Naive thymus-derived CD8-positive, alpha-beta T cell (primary cell): ENCODE measurements at regions not wholly inside any gene's neighbourhood (a gene's known extent, or its start where the extent isn't known, plus 50 kb on each side); places are given as distances from the start of the nearest gene placed in this dataset.
"Not testable (repeated sequence)": the region's sequence is repeated elsewhere in the genome, so short reads cannot be mapped to it uniquely, and the experiment has no call there.

ENCODE experiments used
- ATAC-seq, 2 donors: fragments of 150-1000 bp; cut with Tn5 transposase in 1 of 2; sonication (Bioruptor Pico), chemical (Tn5 transposase) in 1 of 2; 1 replicate in 1 of 2; 2 replicates in 1 of 2; pipeline ENCODE4 v1.10.0; 2021; ENCODE audit warnings: mild to moderate bottlenecking in 2 of 2, moderate library complexity in 2 of 2
- POLR2A ChIA-PET: fragments of 350-600 bp; sonication (Branson Sonifier 250); formaldehyde crosslinking; loops from one replicate; lab custom pipeline; 2021; ENCODE audit warnings: antibody characterized with exemption; lab: Charles Lee
- DNase-seq, 10 donors: peaks; one replicate each; pipeline versions ENCODE4 v3.0.0 to v3.0.0-alpha.2; 2020 to 2022
- H3K27ac Mint-ChIP-seq, 10 donors: one replicate each; pipeline ENCODE4 v1.8.0; 2020 to 2022; ENCODE audit warnings: mild to moderate bottlenecking in 10 of 10, mixed read lengths in 10 of 10, moderate library complexity in 4 of 10, inconsistent platforms in 1 of 10
- H3K27me3 Mint-ChIP-seq, 5 donors: one replicate each; pipeline ENCODE4 v1.8.0; 2021 to 2022; ENCODE audit warnings: mixed read lengths in 5 of 5
- H3K36me3 Mint-ChIP-seq, 3 donors: one replicate each; pipeline ENCODE4 v1.8.0; 2020 to 2022; ENCODE audit warnings: mixed read lengths in 3 of 3, mild to moderate bottlenecking in 2 of 3, inconsistent platforms in 1 of 3
- H3K4me1 Mint-ChIP-seq, 4 donors: one replicate each; pipeline ENCODE4 v1.8.0; 2021 to 2022; ENCODE audit warnings: mixed read lengths in 4 of 4
- H3K4me3 Mint-ChIP-seq, 10 donors: one replicate each; pipeline ENCODE4 v1.8.0; 2020 to 2022; ENCODE audit warnings: mild to moderate bottlenecking in 10 of 10, mixed read lengths in 10 of 10, moderate library complexity in 6 of 10, inconsistent platforms in 1 of 10
- H3K9me3 Mint-ChIP-seq, 9 donors: one replicate each; pipeline ENCODE4 v1.8.0; 2020 to 2022; ENCODE audit warnings: mixed read lengths in 9 of 9, mild to moderate bottlenecking in 3 of 9, inconsistent platforms in 1 of 9, moderate library complexity in 1 of 9

DNA sequence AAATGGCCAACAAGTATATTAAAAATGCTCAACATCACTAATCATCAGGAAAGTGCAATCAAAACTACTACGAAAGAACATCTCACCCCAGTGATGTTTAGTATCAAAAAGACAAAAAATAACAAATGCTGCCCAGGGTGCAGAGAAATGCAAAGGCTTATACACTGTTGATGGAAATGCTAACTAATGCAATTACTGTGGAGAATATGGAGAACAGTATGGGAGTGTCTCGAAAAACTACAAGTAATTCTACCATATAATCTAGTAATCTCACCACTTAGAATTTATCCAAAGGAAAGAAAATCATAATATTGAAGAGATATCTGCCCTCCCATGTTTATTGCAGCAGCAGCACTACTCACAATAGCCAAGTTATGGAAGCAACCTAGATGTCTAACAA, 246.5 kb upstream of the VLDLR start:
- H3K9me3 Mint-ChIP-seq: peaks cover 0 to 26% (median 16%) of the 10 kb centered on the region in 9 donors
- H3K27me3 Mint-ChIP-seq: peaks cover under 1 to 4% (median 2%) of the 10 kb centered on the region in 5 donors
- ATAC-seq: no peak
- no peak overlapping the region for H3K27ac Mint-ChIP-seq
- no peak overlapping the region for H3K4me3 Mint-ChIP-seq
- POLR2A ChIA-PET: no interaction called here
- no peaks in the 10 kb centered on the region for H3K36me3 Mint-ChIP-seq
- DNase-seq: no peak
- no peaks in the 10 kb centered on the region for H3K4me1 Mint-ChIP-seq

GRCh38 chr9:2377117-2377516, 244.5 kb upstream of the VLDLR start:
- no peak for DNase-seq
- no peak for ATAC-seq
- Mint-ChIP-seq H3K36me3 (no peaks in the 10 kb centered on the region), H3K27ac (no peak overlapping the region), H3K9me3 (peaks cover 2 to 26% (median 16%) of the 10 kb centered on the region in 9 donors), H3K4me1 (no peaks in the 10 kb centered on the region), H3K4me3 (no peak overlapping the region), H3K27me3 (peaks cover 1 to 6% (median 5%) of the 10 kb centered on the region in 5 donors)
- POLR2A ChIA-PET: no interaction called here

- H3K4me1 Mint-ChIP-seq: no peaks in the 10 kb centered on the region
- no peaks in the 10 kb centered on the region for H3K36me3 Mint-ChIP-seq
- peaks cover 2 to 20% (median 13%) of the 10 kb centered on the region in 9 donors for H3K9me3 Mint-ChIP-seq
- DNase-seq: no peak
- POLR2A ChIA-PET: interaction anchor here (0.6 kb wide), 1 partner anchor 23 kb away, joined by 6 read pairs; no protein-coding TSS in a partner anchor
- H3K4me3 Mint-ChIP-seq: no peak overlapping the region
- no peak overlapping the region for H3K27ac Mint-ChIP-seq
- H3K27me3 Mint-ChIP-seq: peaks cover 1 to 8% (median 6%) of the 10 kb centered on the region in 5 donors
- no peak for ATAC-seq
Observed at GRCh38 chr9:2377834-2378233, 243.8 kb upstream of the VLDLR start.

DNA sequence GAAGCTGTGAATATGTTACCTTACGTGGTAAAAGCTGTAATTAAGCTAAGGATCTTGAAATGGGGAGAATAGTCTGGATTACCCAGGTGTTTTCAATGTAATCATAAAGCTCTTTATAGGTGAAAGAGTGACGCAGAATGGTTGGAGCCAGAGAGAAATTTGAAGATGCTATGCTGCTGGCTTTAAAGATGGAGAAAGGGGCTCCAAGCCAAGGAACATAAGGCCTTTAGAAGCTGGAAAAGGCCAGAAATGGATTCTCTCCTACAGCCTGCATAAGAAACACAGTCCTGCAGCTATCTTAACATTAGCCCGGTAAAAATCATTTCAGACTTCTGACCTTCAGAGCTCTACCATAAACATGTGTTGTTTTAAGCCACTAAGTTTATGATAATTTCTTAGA, 243.3 kb upstream of the VLDLR start:
- H3K4me1 Mint-ChIP-seq: no peaks in the 10 kb centered on the region
- H3K36me3 Mint-ChIP-seq: no peaks in the 10 kb centered on the region
- H3K9me3 Mint-ChIP-seq: peaks cover 2 to 23% (median 13%) of the 10 kb centered on the region in 9 donors
- ATAC-seq: no peak
- H3K27me3 Mint-ChIP-seq: peaks cover 2 to 12% (median 7%) of the 10 kb centered on the region in 5 donors
- POLR2A ChIA-PET: interaction anchor here (0.6 kb wide), 1 partner anchor 24 kb away, joined by 6 read pairs; no protein-coding TSS in a partner anchor
- no peak overlapping the region for H3K27ac Mint-ChIP-seq
- H3K4me3 Mint-ChIP-seq: no peak overlapping the region
- no peak for DNase-seq

DNA sequence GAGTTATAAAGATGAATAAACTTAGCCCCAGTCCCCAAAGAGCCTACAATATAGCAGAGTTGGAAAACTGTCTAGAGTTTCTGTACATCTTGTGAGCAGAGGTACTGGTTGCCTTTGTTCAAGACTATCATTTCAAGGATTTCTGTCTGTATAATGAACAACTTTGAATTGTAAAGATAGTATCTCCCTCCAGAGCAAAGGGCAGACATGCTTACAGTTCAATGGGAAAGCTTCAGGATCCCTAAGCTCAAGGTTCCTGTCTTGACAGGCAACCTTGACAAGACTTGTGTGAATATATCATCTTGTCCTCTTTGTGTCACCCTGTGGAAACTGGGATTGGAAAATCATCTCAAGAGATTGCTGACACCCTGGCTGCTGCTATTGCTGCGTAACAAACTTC, 242.8 kb upstream of the VLDLR start:
- no peak for ATAC-seq
- H3K27ac Mint-ChIP-seq: no peak overlapping the region
- H3K27me3 Mint-ChIP-seq: peaks cover 2 to 16% (median 9%) of the 10 kb centered on the region in 5 donors
- no peaks in the 10 kb centered on the region for H3K36me3 Mint-ChIP-seq
- no peaks in the 10 kb centered on the region for H3K4me1 Mint-ChIP-seq
- peaks cover under 1 to 29% (median 10%) of the 10 kb centered on the region in 9 donors for H3K9me3 Mint-ChIP-seq
- H3K4me3 Mint-ChIP-seq: no peak overlapping the region
- no peak for DNase-seq
- POLR2A ChIA-PET: no interaction called here

DNA sequence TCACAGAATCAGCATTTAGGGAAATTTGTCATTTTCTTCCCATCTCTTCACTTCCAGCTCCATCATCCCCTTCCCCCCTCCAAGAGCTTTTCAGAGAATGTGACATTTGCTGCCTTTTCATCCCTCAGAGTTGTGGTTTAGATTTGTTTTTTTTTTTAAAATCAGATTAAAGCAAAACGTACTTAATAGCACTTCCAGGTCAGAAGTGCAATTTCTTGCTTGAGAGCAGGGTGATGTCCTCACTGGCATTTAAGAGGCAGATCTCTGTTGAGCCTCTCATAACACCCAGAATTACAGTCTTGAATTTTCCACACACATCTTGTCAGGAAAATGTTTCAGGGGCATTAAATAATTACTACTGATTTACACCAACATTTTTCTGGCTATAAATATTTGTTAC, 236.8 kb upstream of the VLDLR start:
- no peak for DNase-seq
- Mint-ChIP-seq H3K4me1 (peaks cover 0 to 3% (median 0%) of the 10 kb centered on the region in 4 donors), H3K27me3 (peaks cover 6 to 32% (median 15%) of the 10 kb centered on the region in 5 donors), H3K36me3 (no peaks in the 10 kb centered on the region), H3K27ac (no peak overlapping the region), H3K9me3 (peaks cover 0 to 14% (median 5%) of the 10 kb centered on the region in 9 donors), H3K4me3 (no peak overlapping the region)
- POLR2A ChIA-PET: no interaction called here
- no peak for ATAC-seq

GRCh38 chr9:2385746-2386145, 235.8 kb upstream of the VLDLR start:
- ATAC-seq (no peak), DNase-seq (no peak)
- H3K4me3 Mint-ChIP-seq: no peak overlapping the region
- H3K9me3 Mint-ChIP-seq: peaks cover 0 to 20% (median 6%) of the 10 kb centered on the region in 9 donors
- POLR2A ChIA-PET: no interaction called here
- H3K36me3 Mint-ChIP-seq: no peaks in the 10 kb centered on the region
- peaks cover 0 to 3% (median 0%) of the 10 kb centered on the region in 4 donors for H3K4me1 Mint-ChIP-seq
- no peak overlapping the region for H3K27ac Mint-ChIP-seq
- peaks cover 6 to 33% (median 15%) of the 10 kb centered on the region in 5 donors for H3K27me3 Mint-ChIP-seq

DNA sequence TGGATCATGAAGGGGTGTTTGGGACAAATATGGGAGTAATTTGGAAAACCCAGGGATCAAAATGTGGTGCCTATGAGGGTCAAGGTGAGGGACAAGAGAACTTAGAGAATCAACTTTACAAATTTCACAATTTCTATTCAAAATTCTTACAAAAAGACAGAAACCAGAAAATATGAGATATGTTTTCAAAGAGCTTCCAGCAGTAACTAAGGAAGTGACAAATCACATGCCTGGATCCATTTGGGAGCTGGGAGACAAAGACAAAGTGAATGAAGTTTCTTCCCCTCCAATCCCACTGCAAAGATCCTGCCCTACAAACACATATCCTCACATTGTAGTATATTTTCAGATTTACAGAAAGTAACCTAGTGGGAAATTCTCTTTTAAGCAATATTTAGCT, 235.0 kb upstream of the VLDLR start:
- H3K4me3 Mint-ChIP-seq: no peak overlapping the region
- no peaks in the 10 kb centered on the region for H3K36me3 Mint-ChIP-seq
- peaks cover 0 to 3% (median 0%) of the 10 kb centered on the region in 4 donors for H3K4me1 Mint-ChIP-seq
- H3K27me3 Mint-ChIP-seq: peaks cover 6 to 33% (median 15%) of the 10 kb centered on the region in 5 donors
- H3K27ac Mint-ChIP-seq: no peak overlapping the region
- ATAC-seq (no peak), DNase-seq (no peak)
- H3K9me3 Mint-ChIP-seq: peaks cover 0 to 20% (median 6%) of the 10 kb centered on the region in 9 donors
- POLR2A ChIA-PET: no interaction called here

DNA sequence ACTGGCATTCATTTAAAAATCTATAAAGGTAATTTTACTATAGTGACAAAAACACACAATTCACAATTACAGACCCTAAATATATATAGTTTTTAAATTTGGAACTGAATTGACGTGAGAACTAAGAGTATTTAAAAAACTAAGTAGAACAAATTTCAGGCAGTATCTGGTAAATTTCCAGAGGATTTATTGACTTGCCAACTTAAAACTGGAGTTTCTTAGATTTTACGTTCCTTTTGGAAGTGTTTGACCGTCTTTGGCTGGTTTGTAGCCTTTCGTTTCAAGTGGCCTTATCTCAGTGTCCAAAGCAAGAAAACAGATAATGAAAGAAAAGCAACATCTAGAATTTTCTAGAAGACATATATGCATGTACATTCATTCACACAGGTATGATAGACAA, 234.4 kb upstream of the VLDLR start:
- Mint-ChIP-seq H3K4me1 (peaks cover 0 to 3% (median 0%) of the 10 kb centered on the region in 4 donors), H3K27me3 (peaks cover 5 to 30% (median 15%) of the 10 kb centered on the region in 5 donors), H3K27ac (no peak overlapping the region), H3K9me3 (peaks cover 0 to 20% (median 6%) of the 10 kb centered on the region in 9 donors), H3K4me3 (no peak overlapping the region), H3K36me3 (no peaks in the 10 kb centered on the region)
- no peak for ATAC-seq
- POLR2A ChIA-PET: no interaction called here
- DNase-seq: no peak

GRCh38 chr9:2389404-2389803, 232.2 kb upstream of the VLDLR start:
- Mint-ChIP-seq H3K9me3 (peaks cover 0 to 20% (median 6%) of the 10 kb centered on the region in 9 donors), H3K27me3 (peaks cover 4 to 18% (median 13%) of the 10 kb centered on the region in 5 donors), H3K4me3 (no peak overlapping the region), H3K36me3 (no peaks in the 10 kb centered on the region), H3K4me1 (peaks cover 0 to 3% (median 0%) of the 10 kb centered on the region in 4 donors), H3K27ac (no peak overlapping the region)
- DNase-seq (no peak), ATAC-seq (no peak)
- POLR2A ChIA-PET: no interaction called here

DNA sequence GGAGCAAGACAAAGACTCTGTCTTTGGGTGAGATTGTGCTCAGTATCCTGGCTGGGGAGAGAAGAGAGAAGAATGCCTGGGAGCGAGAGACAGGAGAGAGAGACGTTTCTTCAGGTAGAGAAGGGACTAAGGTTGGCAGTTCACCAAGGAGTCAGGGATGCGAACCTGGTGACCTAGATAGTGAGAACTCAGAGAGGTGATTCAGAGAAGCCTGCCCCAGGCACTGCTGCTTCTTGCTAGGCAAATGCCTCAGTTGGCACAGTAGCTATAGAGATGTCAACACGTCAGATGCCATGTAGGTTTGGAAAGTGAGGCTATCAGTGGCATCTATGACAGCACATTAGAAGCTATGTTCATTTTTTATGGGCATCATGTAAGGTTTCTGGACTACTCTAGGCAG, 231.6 kb upstream of the VLDLR start:
- Mint-ChIP-seq H3K27ac (no peak overlapping the region), H3K9me3 (peaks cover 0 to 20% (median 6%) of the 10 kb centered on the region in 9 donors), H3K4me1 (peaks cover 0 to 3% (median 0%) of the 10 kb centered on the region in 4 donors), H3K4me3 (no peak overlapping the region), H3K36me3 (no peaks in the 10 kb centered on the region), H3K27me3 (peaks cover 2 to 16% (median 10%) of the 10 kb centered on the region in 5 donors)
- no peak for ATAC-seq
- no peak for DNase-seq
- POLR2A ChIA-PET: no interaction called here

DNA sequence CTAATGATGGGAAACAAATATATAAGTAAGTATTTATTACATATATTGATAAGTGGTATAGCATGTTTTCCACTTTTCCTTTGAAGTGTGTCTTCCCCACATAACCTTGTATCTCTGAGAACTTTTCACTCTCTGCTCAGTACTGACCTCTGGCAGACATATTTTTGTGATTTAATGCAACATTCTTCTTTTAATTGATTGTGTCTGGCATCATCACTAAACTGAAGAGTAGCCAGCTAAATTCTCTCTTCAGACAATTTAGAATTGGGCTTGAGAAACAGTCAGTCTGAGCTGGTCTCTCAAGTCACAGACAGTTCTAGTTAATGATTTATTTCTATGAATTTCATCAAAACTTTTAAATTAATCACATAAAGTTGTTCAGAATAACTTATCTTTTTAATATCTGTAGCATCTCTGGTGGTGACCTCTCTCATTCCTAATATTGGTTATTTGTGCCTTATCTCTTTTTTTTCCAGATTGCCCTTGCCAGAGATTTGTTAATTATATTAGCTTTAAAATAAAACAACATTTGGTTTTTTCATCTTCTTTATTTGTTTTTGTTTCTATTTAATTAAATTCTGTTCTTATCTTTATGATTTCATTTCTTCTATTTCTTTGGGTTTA, 230.0 kb upstream of the VLDLR start:
- H3K27ac Mint-ChIP-seq, DNase-seq, H3K27me3 Mint-ChIP-seq, H3K36me3 Mint-ChIP-seq, ATAC-seq, POLR2A ChIA-PET, H3K4me3 Mint-ChIP-seq, H3K4me1 Mint-ChIP-seq: not testable (repeated sequence)
- peaks cover 0 to 20% (median 6%) of the 10 kb centered on the region in 9 donors for H3K9me3 Mint-ChIP-seq

GRCh38 chr9:2394087-2394741, 227.4 kb upstream of the VLDLR start:
- H3K27ac Mint-ChIP-seq, H3K4me1 Mint-ChIP-seq, DNase-seq, POLR2A ChIA-PET, H3K4me3 Mint-ChIP-seq, ATAC-seq, H3K27me3 Mint-ChIP-seq, H3K36me3 Mint-ChIP-seq: not testable (repeated sequence)
- peaks cover 0 to 12% (median 4%) of the 10 kb centered on the region in 9 donors for H3K9me3 Mint-ChIP-seq
